ENCODE measurements at regions not wholly inside any gene's neighbourhood (a gene's known extent, or its start where the extent isn't known, plus 50 kb on each side); places are given as distances from the start of the nearest gene placed in this dataset.

DNA sequence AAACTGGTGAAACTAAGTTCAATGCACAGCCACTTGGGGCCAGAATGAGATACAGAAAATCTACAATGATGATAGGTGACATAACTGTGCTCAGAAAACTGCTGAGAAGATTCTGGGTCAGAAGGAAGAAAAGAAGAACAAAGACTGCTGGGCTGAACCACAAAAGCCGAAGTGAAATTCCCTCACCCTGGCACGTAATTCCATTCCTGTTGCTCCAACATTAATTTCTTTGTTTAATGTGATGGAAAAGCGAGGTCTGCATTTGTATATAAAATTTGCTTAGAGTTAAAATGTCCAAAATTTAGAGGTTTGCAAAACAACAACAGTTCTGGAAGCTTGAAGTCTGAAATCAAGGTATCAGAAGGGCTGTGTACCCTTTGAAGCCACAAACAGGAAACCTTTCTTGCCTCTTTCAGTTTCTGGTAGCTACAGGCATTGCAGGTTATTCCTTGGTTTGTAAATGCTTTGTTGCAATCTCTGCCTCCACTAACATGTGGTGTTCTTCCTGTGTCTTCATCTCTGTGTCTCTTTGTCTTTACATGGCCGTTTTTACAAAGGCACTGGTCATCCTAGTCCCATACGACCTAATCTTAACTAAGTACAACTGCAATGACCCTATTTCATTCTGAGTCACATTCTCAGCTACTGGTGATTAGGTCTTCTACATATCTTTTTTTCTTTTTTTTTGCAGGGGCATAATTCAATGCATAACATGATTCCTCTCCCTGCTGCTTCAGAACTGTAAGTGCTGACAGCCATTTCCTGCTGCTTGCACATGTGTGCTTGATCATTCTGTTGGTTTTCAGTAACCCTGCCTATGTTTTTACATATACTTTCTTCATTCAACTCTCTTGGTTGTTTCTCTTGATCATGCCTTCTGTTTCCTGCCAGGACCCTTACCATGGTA lies 603.0 kb upstream of the CDH8 start:
- no peak overlapping the region for H3T11ph ChIP-seq (ENCODE audit: low read length)
- H2BK12ac ChIP-seq (ENCODE audit: insufficient read length, low read depth, low read length), result no peak overlapping the region
- Mint-ChIP-seq H3K9me3 (no peaks in the 10 kb centered on the region), H3K4me1 (no peaks in the 10 kb centered on the region), H3K27ac (no peak overlapping the region; a peak in 1 of 7 replicates), H3K27me3 (ENCODE audit: low read depth) (no peaks in the 10 kb centered on the region), H3K36me3 (ENCODE audit: insufficient read depth in 1 of 3, low read depth in 3 of 3) (no peaks in the 10 kb centered on the region), H3K4me3 (no peak overlapping the region)
- TF ChIP-seq, protein P1, sequence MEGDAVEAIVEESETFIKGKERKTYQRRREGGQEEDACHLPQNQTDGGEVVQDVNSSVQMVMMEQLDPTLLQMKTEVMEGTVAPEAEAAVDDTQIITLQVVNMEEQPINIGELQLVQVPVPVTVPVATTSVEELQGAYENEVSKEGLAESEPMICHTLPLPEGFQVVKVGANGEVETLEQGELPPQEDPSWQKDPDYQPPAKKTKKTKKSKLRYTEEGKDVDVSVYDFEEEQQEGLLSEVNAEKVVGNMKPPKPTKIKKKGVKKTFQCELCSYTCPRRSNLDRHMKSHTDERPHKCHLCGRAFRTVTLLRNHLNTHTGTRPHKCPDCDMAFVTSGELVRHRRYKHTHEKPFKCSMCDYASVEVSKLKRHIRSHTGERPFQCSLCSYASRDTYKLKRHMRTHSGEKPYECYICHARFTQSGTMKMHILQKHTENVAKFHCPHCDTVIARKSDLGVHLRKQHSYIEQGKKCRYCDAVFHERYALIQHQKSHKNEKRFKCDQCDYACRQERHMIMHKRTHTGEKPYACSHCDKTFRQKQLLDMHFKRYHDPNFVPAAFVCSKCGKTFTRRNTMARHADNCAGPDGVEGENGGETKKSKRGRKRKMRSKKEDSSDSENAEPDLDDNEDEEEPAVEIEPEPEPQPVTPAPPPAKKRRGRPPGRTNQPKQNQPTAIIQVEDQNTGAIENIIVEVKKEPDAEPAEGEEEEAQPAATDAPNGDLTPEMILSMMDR (conservative IDR thresholded peaks at IDR 0.05), result no peak
- no peak overlapping the region for H2AFZ ChIP-seq (ENCODE audit: low read length)
- no peak overlapping the region for H3K27ac ChIP-seq (ENCODE audit: insufficient read length, low read depth, low read length)
- H3K4me1 ChIP-seq (ENCODE audit: insufficient read depth, low read length), result no peaks in the 10 kb centered on the region
- H2BK15ac ChIP-seq (ENCODE audit: low read depth, low read length), result no peak overlapping the region
- no peak overlapping the region for H4K5ac ChIP-seq (ENCODE audit: insufficient read length, low read depth, low read length)
- no peaks in the 10 kb centered on the region for H3K27me3 ChIP-seq (ENCODE audit: insufficient read depth, low read length)
- no peak overlapping the region for H3K4ac ChIP-seq (ENCODE audit: low read depth, low read length)
- no peak overlapping the region for H4K8ac ChIP-seq (replicated peaks; ENCODE audit: insufficient read length, low read depth, low read length)
- H3K9me3 ChIP-seq (ENCODE audit: control insufficient read depth, low read depth, low read length), result no peaks in the 10 kb centered on the region
- no peaks in the 10 kb centered on the region for H3K79me2 ChIP-seq (ENCODE audit: insufficient read depth, low read length)
- DNase-seq, result no peak
- H4K91ac ChIP-seq (ENCODE audit: insufficient read length, low read depth, low read length), result no peak overlapping the region
- H2BK20ac ChIP-seq (ENCODE audit: low read depth, low read length, poor library complexity, severe bottlenecking), result no peak overlapping the region
- no peak overlapping the region for H2BK5ac ChIP-seq (ENCODE audit: insufficient read length, low read length)
- H3K4me2 ChIP-seq (ENCODE audit: insufficient read depth, insufficient read length, low read length), result no peak overlapping the region
- H3K14ac ChIP-seq (ENCODE audit: insufficient read depth, low read length), result no peak overlapping the region
- no CpG with 5 or more reads among the region's 5 CpGs for WGBS (ENCODE audit: extremely low coverage, insufficient read length, low lambda C conversion rate)
- H4K20me1 ChIP-seq (ENCODE audit: control insufficient read depth, insufficient read depth, insufficient read length), result no peaks in the 10 kb centered on the region
- H2BK120ac ChIP-seq (ENCODE audit: low read depth, low read length, poor library complexity, severe bottlenecking), result no peak overlapping the region
- no peak overlapping the region for H2AK5ac ChIP-seq (ENCODE audit: insufficient read length, low read length)
- H3K23ac ChIP-seq (ENCODE audit: insufficient read length, low read depth, low read length), result no peak overlapping the region
- H3K23me2 ChIP-seq (ENCODE audit: insufficient read length, low read depth, low read length, poor library complexity, severe bottlenecking), result no peaks in the 10 kb centered on the region
- H3K18ac ChIP-seq (ENCODE audit: insufficient read length, low read depth, low read length), result no peak overlapping the region
- no peaks in the 10 kb centered on the region for H3K79me1 ChIP-seq (ENCODE audit: insufficient read depth, low read depth, low read length, poor library complexity, severe bottlenecking)
- H3K56ac ChIP-seq (ENCODE audit: insufficient read length, low read depth, low read length), result no peak overlapping the region
- no peak overlapping the region for H3K9ac ChIP-seq (ENCODE audit: extremely low read depth, insufficient read length, low read length)

All from H9 (cell line).